ENCODE measurements at regions not wholly inside any gene's neighbourhood (a gene's known extent, or its start where the extent isn't known, plus 50 kb on each side); places are given as distances from the start of the nearest gene placed in this dataset.

DNA sequence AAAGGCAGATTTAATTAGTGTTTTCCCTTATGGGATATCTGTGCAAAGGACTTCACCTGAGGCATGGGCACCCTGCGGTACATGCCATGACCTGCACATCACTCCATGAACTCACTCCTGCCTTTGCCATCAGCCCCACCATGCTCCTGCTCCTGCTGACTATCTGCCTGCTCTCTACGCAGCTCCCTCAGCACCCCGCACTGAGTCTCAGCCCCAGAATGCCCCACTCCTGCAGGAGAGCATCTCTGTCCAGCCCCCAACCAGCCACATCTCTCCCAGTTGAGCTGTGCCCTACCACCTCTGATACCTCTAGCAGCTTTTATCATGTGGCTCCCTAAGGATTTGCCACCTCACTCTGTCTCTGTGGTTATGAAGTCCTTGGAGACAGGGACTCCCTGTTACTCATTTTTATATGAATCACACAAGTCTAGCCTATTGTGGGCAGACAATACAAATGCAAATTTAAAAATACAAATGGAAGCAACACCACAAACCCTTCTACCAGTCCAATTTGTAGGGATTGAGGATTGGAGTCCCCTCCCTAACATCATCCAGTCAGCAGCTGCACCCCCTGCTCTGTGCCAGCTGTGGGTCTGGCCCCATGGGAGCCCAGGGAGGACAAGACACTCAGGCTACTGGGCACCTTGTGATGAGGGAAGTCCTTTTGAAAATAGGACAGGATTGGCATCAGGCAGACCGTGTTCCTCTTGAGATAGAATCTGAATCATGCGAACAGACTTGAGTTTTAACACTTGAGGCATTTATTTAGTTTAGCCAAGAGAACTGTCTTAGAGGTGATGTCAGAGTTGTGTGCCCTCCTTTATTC lies 689.6 kb upstream of the HS6ST1 start:
- DNase-seq (ENCODE audit: low spot score): no peak
- Histone ChIP-seq H3K27ac (no peak overlapping the region), H3K4me3 (no peak overlapping the region), H3K27me3 (replicated peaks; ENCODE audit: insufficient read depth) (no peaks in the 10 kb centered on the region), H3K36me3 (no peaks in the 10 kb centered on the region), H3K9me3 (no peaks in the 10 kb centered on the region), H3K4me1 (replicated peaks) (no peaks in the 10 kb centered on the region)
- WGBS: 84% methylated on average over 5 of the region's 5 CpGs
- TF ChIP-seq POLR2AphosphoS5 (IDR thresholded peaks at IDR 0.05): no peak
- TF ChIP-seq, protein P1, sequence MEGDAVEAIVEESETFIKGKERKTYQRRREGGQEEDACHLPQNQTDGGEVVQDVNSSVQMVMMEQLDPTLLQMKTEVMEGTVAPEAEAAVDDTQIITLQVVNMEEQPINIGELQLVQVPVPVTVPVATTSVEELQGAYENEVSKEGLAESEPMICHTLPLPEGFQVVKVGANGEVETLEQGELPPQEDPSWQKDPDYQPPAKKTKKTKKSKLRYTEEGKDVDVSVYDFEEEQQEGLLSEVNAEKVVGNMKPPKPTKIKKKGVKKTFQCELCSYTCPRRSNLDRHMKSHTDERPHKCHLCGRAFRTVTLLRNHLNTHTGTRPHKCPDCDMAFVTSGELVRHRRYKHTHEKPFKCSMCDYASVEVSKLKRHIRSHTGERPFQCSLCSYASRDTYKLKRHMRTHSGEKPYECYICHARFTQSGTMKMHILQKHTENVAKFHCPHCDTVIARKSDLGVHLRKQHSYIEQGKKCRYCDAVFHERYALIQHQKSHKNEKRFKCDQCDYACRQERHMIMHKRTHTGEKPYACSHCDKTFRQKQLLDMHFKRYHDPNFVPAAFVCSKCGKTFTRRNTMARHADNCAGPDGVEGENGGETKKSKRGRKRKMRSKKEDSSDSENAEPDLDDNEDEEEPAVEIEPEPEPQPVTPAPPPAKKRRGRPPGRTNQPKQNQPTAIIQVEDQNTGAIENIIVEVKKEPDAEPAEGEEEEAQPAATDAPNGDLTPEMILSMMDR (IDR thresholded peaks at IDR 0.05): no peak
- intact Hi-C loops (cut with DNase I): no loop called here

DNA sequence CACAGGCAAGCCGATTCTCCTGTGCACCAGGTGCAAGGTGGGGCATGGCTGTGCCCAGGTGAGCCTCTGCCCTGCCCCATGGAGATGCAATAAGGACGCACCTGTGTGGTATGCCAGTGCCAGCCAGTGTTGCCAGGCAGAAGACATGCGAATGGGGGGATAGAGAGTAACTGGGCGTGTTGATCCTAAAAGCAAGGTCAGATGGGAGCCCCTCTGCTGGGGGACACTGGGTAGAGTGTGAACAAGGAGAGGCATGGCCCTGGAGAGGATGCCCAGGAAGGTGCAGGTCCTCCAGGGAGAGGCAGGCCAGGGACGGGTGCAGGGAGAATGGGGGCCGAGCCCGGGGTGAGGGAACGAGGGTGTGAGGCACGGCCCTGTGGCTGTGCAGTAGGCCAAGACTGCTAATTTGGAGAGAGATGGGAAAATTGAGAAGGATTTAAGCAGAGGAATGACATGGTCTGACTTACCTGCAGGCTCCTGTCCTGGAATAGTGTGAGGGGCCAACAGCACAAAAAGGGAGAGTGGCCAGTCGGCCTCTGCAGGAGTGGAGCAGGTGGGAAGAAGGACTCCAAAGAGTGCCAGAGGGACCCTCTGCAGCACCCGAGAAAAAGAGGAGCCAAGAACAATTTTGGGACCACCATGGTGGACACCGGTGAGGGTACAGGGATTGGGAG lies 690.4 kb upstream of the HS6ST1 start:
- no peaks in the 10 kb centered on the region for H3K9me3 ChIP-seq
- H3K27ac ChIP-seq: no peak overlapping the region
- DNase-seq (ENCODE audit: low spot score): no peak
- intact Hi-C loops (cut with DNase I): no loop called here
- WGBS: 92% methylated on average over 12 of the region's 12 CpGs
- no peaks in the 10 kb centered on the region for H3K4me1 ChIP-seq (replicated peaks)
- H3K36me3 ChIP-seq: no peaks in the 10 kb centered on the region
- no peaks in the 10 kb centered on the region for H3K27me3 ChIP-seq (replicated peaks; ENCODE audit: insufficient read depth)
- no peak overlapping the region for H3K4me3 ChIP-seq
- TF ChIP-seq POLR2A (IDR thresholded peaks at IDR 0.05) (no peak), POLR2AphosphoS5 (IDR thresholded peaks at IDR 0.05) (no peak)
- TF ChIP-seq, protein P1 (IDR thresholded peaks at IDR 0.05): no peak

DNA sequence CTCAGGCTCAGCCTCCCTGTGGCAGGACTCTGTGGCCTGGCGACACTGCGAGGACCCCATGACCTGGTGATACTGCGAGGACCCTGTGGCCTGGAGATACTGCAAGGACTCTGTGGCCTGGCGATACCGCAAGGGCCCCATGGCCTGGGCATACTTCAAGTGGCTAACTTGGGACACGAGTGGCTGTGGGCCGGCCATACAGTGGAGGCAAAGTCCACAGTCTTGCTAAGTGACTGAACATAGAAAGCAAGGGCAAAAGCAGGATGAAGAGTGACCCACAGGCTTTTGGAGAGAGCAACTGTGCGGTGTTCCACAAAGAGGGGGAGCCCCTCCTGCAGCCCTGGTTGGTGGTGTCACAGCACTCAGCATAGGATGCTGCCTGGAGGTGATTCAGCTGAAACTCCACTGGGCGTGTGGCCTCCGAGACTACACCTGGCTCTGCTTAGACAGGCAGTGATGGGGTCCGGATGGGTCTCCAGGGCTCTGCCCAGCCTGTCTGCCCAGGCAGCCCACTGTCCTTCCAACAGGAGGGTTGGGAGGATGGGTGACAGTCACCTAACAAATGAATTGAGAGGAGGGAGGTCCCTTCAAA lies 691.0 kb upstream of the HS6ST1 start:
- 92% methylated on average over 11 of the region's 11 CpGs for WGBS
- intact Hi-C loops (cut with DNase I): no loop called here
- Histone ChIP-seq H3K4me1 (replicated peaks) (no peaks in the 10 kb centered on the region), H3K27ac (no peak overlapping the region), H3K9me3 (no peaks in the 10 kb centered on the region), H3K36me3 (no peaks in the 10 kb centered on the region), H3K27me3 (replicated peaks; ENCODE audit: insufficient read depth) (no peaks in the 10 kb centered on the region), H3K4me3 (no peak overlapping the region)
- TF ChIP-seq POLR2AphosphoS5 (IDR thresholded peaks at IDR 0.05): no peak
- TF ChIP-seq, protein P1 (IDR thresholded peaks at IDR 0.05): no peak
- no peak for TF ChIP-seq POLR2A (IDR thresholded peaks at IDR 0.05)
- DNase-seq (ENCODE audit: low spot score): no peak

DNA sequence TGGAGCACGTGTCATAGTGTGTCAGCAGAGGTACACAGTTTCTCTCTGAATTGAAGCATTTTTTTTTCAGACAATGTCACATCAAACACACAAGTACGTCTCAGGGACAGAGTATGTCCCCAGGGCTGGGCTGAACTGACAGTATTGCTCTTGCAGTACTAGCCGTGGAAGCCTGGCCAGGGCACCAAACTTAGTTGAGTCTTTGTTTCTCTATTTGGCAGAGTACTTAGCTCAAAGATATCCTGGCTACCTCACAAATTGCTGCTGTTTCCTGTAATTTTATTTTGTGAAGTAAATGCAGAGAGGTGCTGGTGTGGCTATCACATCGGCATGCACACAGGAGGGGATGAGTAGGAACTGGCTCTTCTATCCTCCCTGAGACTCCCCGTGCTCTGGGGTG lies 691.6 kb upstream of the HS6ST1 start:
- Histone ChIP-seq H3K9me3 (no peaks in the 10 kb centered on the region), H3K4me3 (no peak overlapping the region), H3K4me1 (replicated peaks) (no peaks in the 10 kb centered on the region), H3K36me3 (no peaks in the 10 kb centered on the region), H3K27ac (no peak overlapping the region), H3K27me3 (replicated peaks; ENCODE audit: insufficient read depth) (no peaks in the 10 kb centered on the region)
- TF ChIP-seq POLR2AphosphoS5 (IDR thresholded peaks at IDR 0.05) (no peak), POLR2A (IDR thresholded peaks at IDR 0.05) (no peak)
- TF ChIP-seq, protein P1 (IDR thresholded peaks at IDR 0.05): no peak
- intact Hi-C loops (cut with DNase I): no loop called here
- 78% methylated on average over 5 of the region's 5 CpGs for WGBS
- DNase-seq (ENCODE audit: low spot score): no peak

Measured in prostate gland (tissue), 2 donors.